Fibroblast of lung (primary cell): ENCODE measurements at regions not wholly inside any gene's neighbourhood (a gene's known extent, or its start where the extent isn't known, plus 50 kb on each side); places are given as distances from the start of the nearest gene placed in this dataset.

Source experiments
- DNase-seq, 2 donors: peaks; one replicate each; pipeline versions ENCODE4 v3.0.0 to v3.0.0-alpha.2; 2010; ENCODE audit warnings: low read depth in 2 of 2
- H2AFZ ChIP-seq: 2 replicates; pipeline ENCODE4 v1.5.1; 2012; ENCODE audit warnings: low read length, control low read depth, inconsistent platforms
- H3K27ac ChIP-seq: 2 replicates; pipeline ENCODE4 v1.5.1; 2011; ENCODE audit warnings: low read length, control low read depth; ENCODE audit not compliant: insufficient read depth
- H3K27me3 ChIP-seq: 2 replicates; pipeline ENCODE4 v1.5.1; 2011; ENCODE audit warnings: mild to moderate bottlenecking, low read length; ENCODE audit not compliant: control insufficient read depth, insufficient read depth
- H3K36me3 ChIP-seq: 2 replicates; pipeline ENCODE4 v1.5.1; 2011; ENCODE audit warnings: low read length; ENCODE audit not compliant: control insufficient read depth, insufficient read depth
- H3K4me1 ChIP-seq: 2 replicates; pipeline ENCODE4 v1.5.1; 2011; ENCODE audit warnings: low read length; ENCODE audit not compliant: control insufficient read depth, insufficient read depth; ENCODE audit errors: extremely low read depth
- H3K4me2 ChIP-seq: 2 replicates; pipeline ENCODE4 v1.5.1; 2011; ENCODE audit warnings: low read length, control low read depth; ENCODE audit not compliant: insufficient read depth; ENCODE audit errors: extremely low read depth
- H3K4me3 ChIP-seq, 4 experiments: fragments of 200-600 bp in 1 of 4; sonication (generic) in 1 of 4; replicated peaks in 1 of 4; 2 replicates each; pipeline ENCODE4 v1.5.1; 2011 to 2016; ENCODE audit warnings: low read length in 4 of 4, low read depth in 3 of 4, mild to moderate bottlenecking in 3 of 4, control low read depth in 2 of 4, inconsistent platforms in 1 of 4, mixed read lengths in 1 of 4; ENCODE audit not compliant: insufficient read depth in 1 of 4; ENCODE audit errors: control extremely low read depth in 1 of 4
- H3K79me2 ChIP-seq: 2 replicates; pipeline ENCODE4 v1.5.1; 2012; ENCODE audit warnings: mild to moderate bottlenecking, low read length, inconsistent platforms; ENCODE audit not compliant: control insufficient read depth, insufficient read depth
- H3K9ac ChIP-seq: 2 replicates; pipeline ENCODE4 v1.5.1; 2011; ENCODE audit warnings: mild to moderate bottlenecking, low read length, control low read depth; ENCODE audit not compliant: insufficient read depth
- H3K9me3 ChIP-seq: 2 replicates; pipeline ENCODE4 v1.5.1; 2012; ENCODE audit warnings: low read depth, low read length; ENCODE audit not compliant: control insufficient read depth, insufficient read depth
- H4K20me1 ChIP-seq: 2 replicates; pipeline ENCODE4 v1.5.1; 2011; ENCODE audit warnings: low read length; ENCODE audit not compliant: control insufficient read depth, insufficient read depth; ENCODE audit errors: extremely low read depth
- CTCF ChIP-seq, 2 donors: IDR thresholded peaks in 1 of 2; conservative IDR thresholded peaks in 1 of 2; 1 replicate in 1 of 2; 2 replicates in 1 of 2; pipeline ENCODE4 v1.5.1; 2011 to 2012; ENCODE audit warnings: low read length in 2 of 2, control low read depth in 1 of 2, inconsistent platforms in 1 of 2, low read depth in 1 of 2, mild to moderate bottlenecking in 1 of 2
- EZH2 ChIP-seq: IDR thresholded peaks from 2 replicates; pipeline ENCODE4 v1.5.1; 2012; ENCODE audit warnings: low read length, control low read depth, mild to moderate bottlenecking; ENCODE audit errors: missing control alignments

- TF ChIP-seq CTCF (conservative IDR thresholded peaks at IDR 0.05 in 1 of 2, IDR thresholded peaks at IDR 0.05 in 1 of 2; ENCODE audit: low read depth in 1 of 2, low read length in 2 of 2), result no peak
- TF ChIP-seq EZH2, result no peak
- Histone ChIP-seq H3K4me1 (no peaks in the 10 kb centered on the region), H3K4me2 (no peak overlapping the region), H4K20me1 (no peaks in the 10 kb centered on the region), H3K36me3 (no peaks in the 10 kb centered on the region), H3K27me3 (no peaks in the 10 kb centered on the region), H3K9ac (no peak overlapping the region), H3K9me3 (no peaks in the 10 kb centered on the region), H3K4me3 (no peak overlapping the region), H3K79me2 (no peaks in the 10 kb centered on the region), H2AFZ (peak overlapping the region; percentile 20), H3K27ac (no peak overlapping the region)
- no peak for DNase-seq
These were observed 423.6 kb downstream of the NDFIP2 start for GRCh38 chr13:79904581-79904980.

- no peaks in the 10 kb centered on the region for H3K79me2 ChIP-seq
- H3K36me3 ChIP-seq, result no peaks in the 10 kb centered on the region
- peak; percentile 27 to 57 for DNase-seq
- TF ChIP-seq CTCF (conservative IDR thresholded peaks at IDR 0.05 in 1 of 2, IDR thresholded peaks at IDR 0.05 in 1 of 2; ENCODE audit: low read depth in 1 of 2, low read length in 2 of 2) (no peak), EZH2 (no peak)
- H3K4me2 ChIP-seq, result no peak overlapping the region
- no peak overlapping the region for H3K9ac ChIP-seq
- no peaks in the 10 kb centered on the region for H3K4me1 ChIP-seq
- no peak overlapping the region for H3K27ac ChIP-seq
- H3K4me3 ChIP-seq, result no peak overlapping the region
- H3K27me3 ChIP-seq, result no peaks in the 10 kb centered on the region
- no peaks in the 10 kb centered on the region for H3K9me3 ChIP-seq
- H4K20me1 ChIP-seq, result no peaks in the 10 kb centered on the region
- H2AFZ ChIP-seq, result no peak overlapping the region
These were observed 420.4 kb downstream of the NDFIP2 start for GRCh38 chr13:79901336-79901735.

- Histone ChIP-seq H3K4me3 (no peak overlapping the region), H3K9ac (no peak overlapping the region), H3K9me3 (no peaks in the 10 kb centered on the region), H3K27ac (no peak overlapping the region), H3K4me1 (no peaks in the 10 kb centered on the region), H3K4me2 (no peak overlapping the region), H4K20me1 (no peaks in the 10 kb centered on the region), H2AFZ (no peak overlapping the region), H3K27me3 (no peaks in the 10 kb centered on the region), H3K79me2 (no peaks in the 10 kb centered on the region), H3K36me3 (no peaks in the 10 kb centered on the region)
- TF ChIP-seq CTCF (conservative IDR thresholded peaks at IDR 0.05 in 1 of 2, IDR thresholded peaks at IDR 0.05 in 1 of 2; ENCODE audit: low read depth in 1 of 2, low read length in 2 of 2), result no peak
- TF ChIP-seq EZH2, result no peak
- no peak for DNase-seq
These were observed 419.4 kb downstream of the NDFIP2 start for GRCh38 chr13:79900356-79900755.
